Middle frontal gyrus (tissue), 1 donor: ENCODE measurements at regions not wholly inside any gene's neighbourhood (a gene's known extent, or its start where the extent isn't known, plus 50 kb on each side); places are given as distances from the start of the nearest gene placed in this dataset.
A peak's percentile ranks its signal among the peaks of the same experiment; 100 is the strongest.

ENCODE experiments used
- DNase-seq: peaks from one replicate; pipeline ENCODE4 v3.0.0-alpha.2; 2015; ENCODE audit warnings: low spot score; ENCODE audit errors: extremely low spot score

- DNase-seq, result no peak
Observed at GRCh38 chr12:108033090-108033489, 96.0 kb upstream of the WSCD2 start.

DNA sequence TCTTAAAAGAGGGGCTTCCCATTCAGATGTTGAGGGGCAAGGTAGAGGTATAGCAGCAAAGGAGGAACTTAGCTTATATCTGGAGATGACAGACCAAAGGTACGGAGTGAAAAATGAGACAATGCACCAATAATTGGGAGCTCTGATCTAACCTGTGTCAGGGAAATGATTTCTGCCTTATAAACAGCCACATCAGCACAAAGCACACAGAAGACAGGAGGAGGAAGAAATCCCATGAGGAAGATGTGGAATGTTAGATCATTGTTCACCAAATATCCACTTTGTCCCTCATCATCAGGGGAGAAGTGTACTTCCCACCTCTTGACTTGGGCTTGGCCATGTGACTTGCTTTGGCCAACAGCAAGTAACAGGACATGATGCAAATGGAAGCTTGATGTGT is 93.7 kb upstream of the WSCD2 start:
- no peak for DNase-seq

- no peak for DNase-seq
Observed at GRCh38 chr12:108037960-108038359, 91.1 kb upstream of the WSCD2 start.

DNA sequence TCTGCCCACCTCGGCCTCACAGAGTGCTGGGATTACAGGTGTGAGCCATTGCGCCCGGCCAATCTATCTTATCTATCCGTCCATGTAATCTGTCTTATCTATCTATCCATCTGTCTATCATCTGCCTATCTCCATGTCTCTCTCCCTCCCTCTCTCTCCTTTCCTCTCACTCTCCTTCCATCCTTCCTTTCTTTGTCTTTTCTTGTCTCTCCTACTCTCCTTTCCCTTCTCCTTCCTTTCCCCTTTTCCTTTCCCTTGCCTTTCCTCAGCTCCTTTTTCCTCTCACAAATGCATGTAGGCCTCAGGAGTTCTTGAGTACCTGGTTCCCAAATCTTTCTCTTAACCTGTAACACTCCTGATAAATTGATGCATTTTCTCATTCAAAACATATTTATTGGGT is 89.3 kb upstream of the WSCD2 start:
- no peak for DNase-seq

GRCh38 chr12:108040947-108041346 is 88.1 kb upstream of the WSCD2 start:
- DNase-seq, result no peak

DNA sequence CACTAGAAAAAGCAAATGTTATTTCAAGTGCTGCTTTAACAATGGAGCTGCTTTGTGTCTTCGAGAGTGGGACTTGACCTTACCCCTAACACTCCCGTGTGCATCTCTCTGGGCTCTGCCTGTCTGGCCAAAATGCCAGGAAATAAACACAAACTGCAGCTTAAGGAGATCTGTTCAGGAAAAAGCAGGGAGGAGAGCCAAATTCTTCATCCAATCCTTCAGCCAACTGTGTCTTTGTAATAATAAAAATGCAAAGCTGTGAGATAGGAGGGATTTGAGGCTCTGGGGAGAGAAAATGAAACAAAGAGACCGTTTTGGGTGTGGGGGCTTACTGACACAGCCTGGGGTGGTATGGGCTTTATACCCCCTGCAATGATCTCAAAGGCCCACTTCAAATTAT is 85.8 kb upstream of the WSCD2 start:
- DNase-seq, result no peak

DNA sequence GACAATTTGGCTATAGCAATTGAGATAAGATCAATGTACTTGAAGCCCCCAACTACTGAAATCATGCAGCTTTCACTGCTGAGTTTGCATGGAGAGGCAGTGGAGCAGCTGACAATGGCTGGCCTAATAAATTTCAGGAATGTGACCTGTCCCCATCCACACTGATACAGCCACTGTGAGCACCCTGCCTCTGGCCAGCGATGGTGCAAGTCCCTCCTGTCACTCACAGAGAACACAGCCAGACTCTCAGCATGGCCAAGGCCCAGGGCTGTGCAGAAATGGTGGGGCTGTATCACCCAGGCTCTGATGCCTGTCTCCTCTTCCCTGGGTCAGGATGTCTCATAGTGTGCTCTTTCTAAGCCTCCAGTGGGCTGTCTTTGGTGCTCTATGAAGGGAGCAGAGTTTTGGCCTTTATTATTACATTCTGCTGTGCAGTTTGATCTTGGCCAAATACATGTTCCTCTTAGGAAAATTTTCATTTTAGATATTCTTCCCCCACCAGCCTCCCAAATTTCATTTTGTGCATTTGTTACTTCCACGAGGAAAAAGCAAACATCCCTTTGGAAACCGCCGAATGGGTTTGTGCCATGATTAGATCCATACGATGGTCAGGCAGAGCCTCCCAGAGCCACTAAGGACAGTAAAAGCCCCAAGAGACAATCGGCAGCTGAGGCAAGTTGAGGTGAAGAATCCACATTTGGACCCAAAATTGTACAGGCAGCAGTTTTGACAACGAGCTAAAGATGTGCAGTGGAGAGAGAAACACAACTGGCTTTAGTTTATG is 85.1 kb upstream of the WSCD2 start:
- DNase-seq, result no peak

DNA sequence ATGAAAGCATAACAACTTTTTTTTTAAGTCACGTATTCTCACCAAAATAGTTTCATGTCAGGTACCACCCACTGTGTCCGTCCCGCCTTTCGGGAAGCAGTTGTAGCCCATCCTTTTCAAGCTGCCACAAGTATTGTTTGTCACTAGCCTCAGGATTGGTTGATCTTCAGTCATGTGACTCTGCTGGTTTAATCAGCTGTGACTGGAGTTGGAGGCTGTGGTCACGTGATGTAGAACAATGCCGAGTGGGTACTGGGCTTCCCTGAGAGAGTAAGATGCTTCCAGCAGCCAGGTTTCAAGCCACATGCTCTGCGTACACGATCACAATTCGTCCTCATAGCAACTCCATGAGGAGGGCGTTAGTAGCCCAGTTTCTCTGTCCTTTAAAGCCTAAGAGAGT is 83.0 kb upstream of the WSCD2 start:
- no peak for DNase-seq

GRCh38 chr12:108046650-108047049 is 82.4 kb upstream of the WSCD2 start:
- DNase-seq, result no peak

- no peak for DNase-seq
Observed at GRCh38 chr12:108047071-108047550, 82.0 kb upstream of the WSCD2 start.

GRCh38 chr12:108048686-108049085 is 80.4 kb upstream of the WSCD2 start:
- DNase-seq, result peak; percentile 29

GRCh38 chr12:108050696-108051095 is 78.4 kb upstream of the WSCD2 start:
- DNase-seq, result no peak

- no peak for DNase-seq
Observed at GRCh38 chr12:108052260-108052659, 76.8 kb upstream of the WSCD2 start.

- no peak for DNase-seq
Observed at GRCh38 chr12:108053512-108053911, 75.6 kb upstream of the WSCD2 start.

DNA sequence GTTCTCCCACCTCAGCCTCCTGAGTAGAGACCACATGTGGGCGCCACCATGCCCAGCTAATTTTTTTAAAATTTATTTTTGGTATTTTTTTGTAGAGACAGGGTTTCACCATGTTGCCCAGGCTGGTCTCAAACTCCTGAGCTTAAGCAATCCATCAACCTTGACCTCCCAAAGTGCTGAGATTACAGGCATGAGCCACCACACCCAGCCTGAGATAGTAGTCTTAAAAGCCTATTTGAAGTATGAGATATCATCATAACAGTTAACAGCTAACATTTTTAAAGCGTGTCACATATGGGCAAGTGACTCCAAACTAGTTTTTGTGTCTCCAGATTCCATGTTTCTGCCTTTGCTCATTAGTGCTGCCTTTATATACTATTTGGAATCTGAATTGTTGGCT is 74.6 kb upstream of the WSCD2 start:
- DNase-seq, result no peak

GRCh38 chr12:108055141-108055540 is 73.9 kb upstream of the WSCD2 start:
- DNase-seq, result no peak

- no peak for DNase-seq
Observed at GRCh38 chr12:108060067-108060466, 69.0 kb upstream of the WSCD2 start.

DNA sequence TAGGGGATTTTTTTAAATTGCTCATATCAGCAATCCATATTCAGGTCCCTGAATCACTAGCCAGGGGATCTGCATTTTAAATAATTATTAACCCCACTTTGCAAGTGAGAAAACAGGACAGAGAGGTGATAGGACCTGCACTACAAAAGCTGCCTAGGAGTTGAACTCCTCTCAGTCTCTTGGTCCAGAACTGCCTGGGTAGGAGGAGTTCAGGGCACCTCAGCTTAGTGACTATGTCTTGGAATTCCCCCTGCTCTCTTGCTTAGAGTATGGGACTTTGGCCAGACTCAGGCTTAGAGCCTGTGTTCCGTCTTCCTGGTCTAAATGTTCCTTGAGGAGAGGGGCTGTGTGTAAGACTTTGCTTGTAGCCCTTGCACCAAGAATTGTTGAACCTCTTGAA is 68.2 kb upstream of the WSCD2 start:
- no peak for DNase-seq

- DNase-seq, result no peak
Observed at GRCh38 chr12:108063192-108063591, 65.9 kb upstream of the WSCD2 start.

DNA sequence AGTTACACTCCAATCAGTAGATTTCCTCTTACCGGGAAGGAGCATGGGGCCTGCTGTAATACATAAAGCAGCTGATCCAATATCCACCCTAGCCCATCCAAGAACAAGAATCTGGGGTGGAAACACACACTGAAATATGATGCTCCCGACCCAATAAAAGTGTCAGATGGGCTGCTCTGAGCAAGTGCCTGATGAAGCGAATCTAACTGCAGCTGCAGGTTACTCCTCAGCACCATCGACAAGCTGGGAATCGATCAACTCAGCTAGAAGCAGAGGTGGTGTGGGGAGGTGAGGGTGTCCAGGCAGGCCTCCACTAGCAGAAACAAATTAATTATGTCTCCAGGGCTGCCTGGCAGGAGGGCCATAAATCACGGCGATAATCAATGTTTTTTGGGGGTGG is 64.0 kb upstream of the WSCD2 start:
- no peak for DNase-seq

DNA sequence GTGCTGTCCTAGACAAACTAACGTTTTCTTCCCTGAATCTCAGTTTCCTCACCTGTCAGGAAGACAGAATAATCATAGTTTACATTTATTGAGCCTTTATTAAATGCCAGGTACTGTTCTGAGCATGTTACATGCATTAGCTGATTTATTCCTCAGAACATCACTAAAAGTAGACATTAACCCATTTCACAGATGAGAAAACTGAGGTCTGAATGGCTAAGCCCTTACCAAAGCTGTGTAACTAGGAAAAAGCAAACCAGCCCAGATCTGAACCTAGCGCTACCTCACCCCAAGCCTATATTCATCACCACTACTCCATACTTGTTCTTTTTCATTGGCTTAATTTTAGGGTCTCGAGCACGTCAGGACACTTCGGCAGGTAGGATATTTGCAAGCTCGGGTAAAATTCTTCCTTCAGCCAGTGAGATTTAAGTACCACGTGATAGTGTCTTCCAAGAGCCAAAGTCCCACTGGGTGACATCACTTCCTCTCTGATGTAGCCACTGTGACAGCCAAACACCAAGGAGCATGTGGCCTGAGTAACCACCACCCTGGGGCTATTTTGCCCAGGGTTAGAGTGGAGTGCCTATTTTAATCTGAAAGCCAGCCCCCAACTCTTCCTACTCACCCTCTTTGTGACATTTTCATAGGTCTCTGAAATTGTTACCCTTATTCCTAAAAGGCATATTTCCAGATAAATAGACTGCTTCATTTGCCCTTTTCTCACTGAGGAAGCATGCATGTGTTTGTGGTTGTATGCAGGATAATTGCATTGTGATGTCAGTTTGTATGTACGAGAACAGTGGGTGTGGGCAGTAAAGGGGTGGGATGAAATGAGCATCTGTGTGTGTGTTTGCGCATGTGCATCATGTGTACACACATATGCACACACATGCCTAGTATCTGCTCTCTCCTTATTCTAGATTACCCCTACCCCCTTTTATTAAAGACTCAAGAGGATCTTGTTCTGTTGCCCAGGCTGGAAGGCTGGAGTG is 62.2 kb upstream of the WSCD2 start:
- DNase-seq, result no peak

DNA sequence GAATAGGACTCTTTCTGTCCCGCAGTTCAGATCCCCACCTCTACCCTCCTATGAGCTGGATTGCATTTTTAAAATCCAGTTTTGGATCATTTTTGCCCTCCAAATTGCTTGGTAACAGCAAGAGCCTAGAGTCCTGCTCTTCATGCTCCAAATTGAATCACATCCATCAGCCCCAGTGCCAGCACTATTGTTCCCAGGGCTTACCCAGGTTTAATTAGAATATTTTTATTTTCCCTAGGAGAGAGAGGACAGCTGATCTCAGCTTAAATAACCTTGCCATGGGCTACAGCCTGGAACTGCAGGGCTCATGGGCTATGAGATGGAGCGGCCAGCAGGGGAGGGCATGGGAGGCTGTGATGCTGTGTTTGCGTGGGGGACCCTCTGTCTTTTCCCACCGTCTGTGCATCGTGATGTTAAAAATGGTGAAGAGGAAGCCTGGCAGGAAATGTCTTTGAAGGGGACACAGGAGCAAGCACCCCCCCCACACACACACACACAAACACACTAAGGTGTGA is 59.4 kb upstream of the WSCD2 start:
- DNase-seq, result no peak
